Lower leg skin (tissue), 3 donors: ENCODE measurements at regions not wholly inside any gene's neighbourhood (a gene's known extent, or its start where the extent isn't known, plus 50 kb on each side); places are given as distances from the start of the nearest gene placed in this dataset.

ENCODE experiments used
- POLR2A ChIP-seq, 2 donors: fragments of 450-650 bp; IDR thresholded peaks; one replicate each; pipeline ENCODE4 v1.6.1; 2016 to 2017; ENCODE audit warnings: antibody characterized with exemption in 2 of 2, mild to moderate bottlenecking in 1 of 2, moderate library complexity in 1 of 2
- TF ChIP-seq, protein P1 (sequence below), 3 donors: fragments of 450-650 bp; IDR thresholded peaks; one replicate each; pipeline ENCODE4 v1.5.1; 2016; ENCODE audit warnings: antibody characterized with exemption in 3 of 3, mild to moderate bottlenecking in 3 of 3, moderate library complexity in 2 of 3

DNA sequence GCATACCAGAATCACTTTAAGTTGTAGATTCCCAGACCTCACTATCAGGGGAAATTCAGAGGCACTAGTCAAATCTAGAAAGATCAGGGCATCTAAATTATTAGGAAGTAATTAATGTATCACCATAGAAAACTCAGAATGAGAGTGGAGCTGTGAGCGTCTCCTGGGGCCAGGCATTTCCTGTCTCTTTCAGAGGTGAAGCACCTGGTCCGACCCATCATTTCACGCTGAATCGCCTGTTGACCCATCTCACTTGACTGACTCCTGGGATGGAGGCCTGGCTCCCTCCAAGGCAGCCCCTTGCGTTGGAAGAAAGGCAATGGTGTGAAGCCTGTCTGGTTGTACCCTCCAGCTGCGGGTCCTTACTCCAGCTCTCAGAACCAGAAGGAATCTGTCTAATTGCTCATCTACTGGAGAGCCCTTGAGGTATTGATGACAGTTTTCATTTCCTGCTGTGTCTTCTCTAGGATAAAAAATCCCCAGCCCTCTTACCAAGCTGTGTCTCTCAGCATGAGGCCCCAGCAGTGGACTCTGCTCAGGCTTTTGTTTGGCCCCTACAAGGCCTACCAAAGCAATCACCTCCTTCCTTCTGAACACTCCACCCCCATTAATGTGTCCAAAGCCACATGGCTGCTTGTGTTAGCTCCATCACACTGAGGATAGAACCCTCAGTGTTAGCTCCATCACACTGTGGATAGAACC lies 93.2 kb upstream of the SYT13 start:
- TF ChIP-seq POLR2A (IDR thresholded peaks at IDR 0.05) = no peak
- TF ChIP-seq, protein P1, sequence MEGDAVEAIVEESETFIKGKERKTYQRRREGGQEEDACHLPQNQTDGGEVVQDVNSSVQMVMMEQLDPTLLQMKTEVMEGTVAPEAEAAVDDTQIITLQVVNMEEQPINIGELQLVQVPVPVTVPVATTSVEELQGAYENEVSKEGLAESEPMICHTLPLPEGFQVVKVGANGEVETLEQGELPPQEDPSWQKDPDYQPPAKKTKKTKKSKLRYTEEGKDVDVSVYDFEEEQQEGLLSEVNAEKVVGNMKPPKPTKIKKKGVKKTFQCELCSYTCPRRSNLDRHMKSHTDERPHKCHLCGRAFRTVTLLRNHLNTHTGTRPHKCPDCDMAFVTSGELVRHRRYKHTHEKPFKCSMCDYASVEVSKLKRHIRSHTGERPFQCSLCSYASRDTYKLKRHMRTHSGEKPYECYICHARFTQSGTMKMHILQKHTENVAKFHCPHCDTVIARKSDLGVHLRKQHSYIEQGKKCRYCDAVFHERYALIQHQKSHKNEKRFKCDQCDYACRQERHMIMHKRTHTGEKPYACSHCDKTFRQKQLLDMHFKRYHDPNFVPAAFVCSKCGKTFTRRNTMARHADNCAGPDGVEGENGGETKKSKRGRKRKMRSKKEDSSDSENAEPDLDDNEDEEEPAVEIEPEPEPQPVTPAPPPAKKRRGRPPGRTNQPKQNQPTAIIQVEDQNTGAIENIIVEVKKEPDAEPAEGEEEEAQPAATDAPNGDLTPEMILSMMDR (IDR thresholded peaks at IDR 0.05) = no peak
